Left lobe of liver (tissue), 2 donors: ENCODE measurements at regions not wholly inside any gene's neighbourhood (a gene's known extent, or its start where the extent isn't known, plus 50 kb on each side); places are given as distances from the start of the nearest gene placed in this dataset.
A peak's percentile ranks its signal among the peaks of the same experiment; 100 is the strongest.

Experiments used
- ATAC-seq: fragments of 200-7000 bp; cut with Tn5 transposase; one replicate; pipeline ENCODE4 v1.9.1; 2020; ENCODE audit warnings: mild to moderate bottlenecking, moderate library complexity
- DNase-seq: peaks from one replicate; pipeline ENCODE4 v3.0.0-alpha.2; 2020; ENCODE audit warnings: low spot score
- donor health status: DM: no; HTN: no; CAD: no; lungs with moderate emphysema.
- donor health status: DM: no; HTN: yes; CAD: no.

DNA sequence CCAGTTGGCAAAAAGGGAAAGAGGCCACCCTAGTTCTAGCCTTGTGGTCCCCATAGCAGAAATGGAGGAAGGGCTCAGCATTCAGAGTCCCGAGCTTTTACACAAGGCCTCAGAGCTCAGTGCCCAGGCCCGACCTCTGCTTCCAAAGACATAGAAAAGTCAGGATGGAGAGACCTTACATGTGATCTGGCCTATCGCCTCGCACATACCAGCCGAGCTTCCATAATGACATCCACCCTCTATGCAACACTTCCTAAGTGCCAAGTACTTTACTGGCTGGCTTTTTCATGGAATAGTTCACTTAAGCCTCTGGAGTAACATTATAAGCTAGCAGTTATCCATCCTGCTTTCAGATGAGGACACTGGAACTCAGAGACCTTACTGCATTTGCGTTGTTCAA, 275.9 kb downstream of the FAM43A start:
- no peak for DNase-seq
- no peak for ATAC-seq

DNA sequence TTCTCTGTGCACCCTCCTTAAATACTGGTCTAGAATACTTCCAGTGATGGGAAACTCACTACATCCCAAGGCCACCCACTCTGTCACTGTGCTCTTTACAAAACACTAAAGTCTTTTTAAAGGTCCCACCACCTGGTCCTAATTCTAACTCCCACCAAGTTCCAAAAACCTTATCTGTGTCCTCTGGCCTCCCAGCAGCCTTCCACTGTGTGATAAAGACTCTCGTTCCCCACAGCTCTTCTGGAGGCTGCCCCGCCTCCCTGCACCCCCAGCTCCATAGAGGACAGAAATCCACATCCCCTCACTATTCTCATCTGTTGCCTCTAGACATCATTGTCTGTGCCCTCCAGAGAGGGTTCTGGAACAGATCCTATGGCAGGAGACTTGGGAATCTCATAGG, 276.4 kb downstream of the FAM43A start:
- DNase-seq (no peak), ATAC-seq (no peak)

DNA sequence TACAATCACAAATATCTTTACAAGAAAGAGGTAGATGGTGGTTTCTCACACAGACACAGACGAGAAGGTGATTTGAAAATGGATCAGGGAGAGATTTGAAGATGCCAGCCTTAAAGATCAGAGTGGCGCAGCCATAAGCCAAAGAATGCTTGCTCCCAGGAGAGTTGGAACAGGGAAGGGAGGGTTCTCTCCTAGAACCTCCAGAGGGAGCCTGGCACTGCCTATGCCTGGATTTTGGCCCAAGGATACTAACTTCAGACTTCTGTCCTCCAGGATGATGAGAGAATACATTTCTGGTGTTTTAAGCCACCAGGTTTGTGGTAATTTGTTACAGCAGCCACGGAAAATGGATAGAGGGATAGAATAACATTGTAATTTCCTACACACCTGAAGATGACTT, 279.1 kb downstream of the FAM43A start:
- peak; percentile 5 for DNase-seq
- ATAC-seq: no peak

DNA sequence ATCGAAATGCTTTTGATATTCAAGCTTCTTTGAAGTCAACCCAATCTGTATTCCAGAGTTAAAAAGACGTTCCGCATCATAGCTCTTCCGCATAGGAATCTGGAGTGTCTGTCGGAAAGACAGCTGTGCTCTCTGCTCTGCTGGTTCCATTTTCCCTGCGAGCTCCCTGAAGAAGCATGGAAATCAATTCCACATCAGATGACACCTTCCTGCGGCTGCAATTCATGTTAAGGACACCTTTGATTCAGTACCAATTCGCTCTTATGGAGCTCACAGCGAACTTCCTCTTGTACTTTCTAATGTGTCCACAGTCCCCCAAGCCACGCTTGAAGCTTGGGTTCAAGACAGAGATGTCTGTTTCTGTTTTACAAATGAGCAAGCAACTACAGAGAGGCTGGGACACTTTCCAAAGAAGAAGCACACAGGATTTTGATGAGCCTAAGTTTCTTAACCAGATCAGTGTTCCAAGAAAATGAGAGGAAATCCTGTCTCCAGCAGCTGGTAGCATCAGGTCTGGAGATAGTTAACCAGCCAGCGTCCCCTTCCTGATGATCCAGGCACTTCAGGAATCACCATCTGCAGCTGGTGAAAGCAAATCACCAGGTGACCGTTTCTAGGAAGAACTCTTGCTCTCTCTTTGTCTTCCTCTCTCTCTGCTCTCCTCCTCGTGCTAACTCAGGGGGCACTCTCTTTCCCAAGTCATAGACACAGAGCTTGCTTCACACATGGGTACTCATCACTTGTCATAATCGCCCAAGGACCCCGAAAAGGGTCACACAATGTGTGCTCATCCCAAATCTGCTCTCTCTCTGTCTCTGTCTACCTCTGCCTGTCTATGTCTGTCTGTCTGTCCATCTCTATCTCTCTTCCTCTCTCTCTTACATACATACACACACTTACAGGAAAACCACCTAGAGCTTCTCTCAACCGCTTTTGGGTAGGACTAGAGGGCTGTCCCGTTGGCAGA, 281.8 kb downstream of the FAM43A start:
- DNase-seq (peak; percentile 21), ATAC-seq (no peak)

DNA sequence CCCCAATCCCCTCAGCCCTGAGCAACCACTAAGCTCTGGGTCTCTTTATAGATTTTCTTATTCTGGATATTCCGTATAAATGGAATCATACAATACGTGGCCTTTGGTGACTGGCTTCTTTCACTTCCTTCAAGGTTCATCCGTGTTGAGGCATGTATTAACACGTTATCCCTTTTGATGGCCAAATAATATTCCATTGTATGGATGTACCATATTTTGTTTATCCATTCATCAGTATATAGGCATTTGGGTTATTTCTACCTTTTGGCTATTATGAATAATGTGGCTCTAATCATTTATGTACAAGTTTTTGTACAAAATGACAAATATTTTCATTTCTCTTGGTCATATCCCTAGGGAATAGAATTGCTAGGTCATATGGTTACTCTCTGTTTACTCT, 284.4 kb downstream of the FAM43A start:
- ATAC-seq: no peak
- no peak for DNase-seq

DNA sequence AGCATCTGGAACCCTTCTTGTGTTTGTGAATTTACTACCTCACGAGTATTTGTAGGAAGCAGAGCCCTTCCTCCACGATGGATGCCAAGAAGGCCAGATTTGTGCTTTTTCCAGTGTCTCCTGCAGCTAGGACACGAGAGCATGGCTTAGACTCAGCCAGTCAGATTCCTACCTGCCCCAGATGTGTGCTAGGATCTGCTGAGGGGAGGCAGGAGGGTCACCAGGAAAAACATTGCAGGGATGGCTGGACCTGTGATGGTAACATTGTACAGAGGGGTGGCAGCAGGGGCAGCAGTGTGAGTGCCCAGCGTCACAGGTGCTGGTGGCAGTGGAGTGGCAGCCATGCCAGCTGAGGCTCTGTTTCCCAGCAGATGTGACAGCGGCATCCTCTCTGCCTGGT, 285.3 kb downstream of the FAM43A start:
- DNase-seq: no peak
- ATAC-seq: no peak

DNA sequence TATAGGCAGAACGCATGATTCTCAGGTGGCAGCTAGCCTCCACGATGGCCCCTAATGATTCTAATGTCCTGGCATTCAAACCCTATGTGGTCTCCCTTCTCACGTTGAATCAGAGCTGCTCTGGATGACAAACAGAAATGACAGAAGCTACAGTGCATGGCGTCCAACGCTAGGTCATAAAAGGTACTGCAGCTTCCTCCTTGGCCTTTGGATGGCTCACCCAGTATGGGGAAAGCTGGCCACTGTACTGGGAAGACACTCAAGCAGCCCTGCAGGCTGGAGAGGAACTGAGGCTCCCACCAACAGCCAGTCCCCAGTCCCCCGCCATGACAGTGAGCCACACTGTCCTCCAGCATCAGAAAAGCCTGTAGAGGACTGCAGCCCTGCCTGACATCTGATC, 286.3 kb downstream of the FAM43A start:
- ATAC-seq (no peak), DNase-seq (peak; percentile 31)

DNA sequence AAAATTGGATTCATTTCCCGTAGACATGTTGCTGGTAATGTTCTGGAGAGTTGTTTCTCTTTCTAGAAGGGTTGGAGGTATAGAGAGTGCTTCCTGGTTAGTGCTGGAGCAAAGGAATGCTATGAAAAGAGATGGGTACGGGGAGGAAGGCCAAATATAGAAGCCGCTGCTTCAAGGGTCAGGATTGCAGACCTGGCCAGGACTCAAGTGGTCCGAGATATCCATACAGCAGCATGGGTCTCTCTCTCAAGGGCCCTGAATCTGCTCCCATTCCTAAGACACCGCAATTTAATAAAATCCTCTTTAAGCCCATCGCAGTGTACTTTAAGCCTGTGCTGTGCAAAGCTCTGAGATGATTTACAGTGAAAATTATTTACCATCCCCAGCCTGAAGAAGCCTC, 287.0 kb downstream of the FAM43A start:
- peak; percentile 6 for DNase-seq
- no peak for ATAC-seq

DNA sequence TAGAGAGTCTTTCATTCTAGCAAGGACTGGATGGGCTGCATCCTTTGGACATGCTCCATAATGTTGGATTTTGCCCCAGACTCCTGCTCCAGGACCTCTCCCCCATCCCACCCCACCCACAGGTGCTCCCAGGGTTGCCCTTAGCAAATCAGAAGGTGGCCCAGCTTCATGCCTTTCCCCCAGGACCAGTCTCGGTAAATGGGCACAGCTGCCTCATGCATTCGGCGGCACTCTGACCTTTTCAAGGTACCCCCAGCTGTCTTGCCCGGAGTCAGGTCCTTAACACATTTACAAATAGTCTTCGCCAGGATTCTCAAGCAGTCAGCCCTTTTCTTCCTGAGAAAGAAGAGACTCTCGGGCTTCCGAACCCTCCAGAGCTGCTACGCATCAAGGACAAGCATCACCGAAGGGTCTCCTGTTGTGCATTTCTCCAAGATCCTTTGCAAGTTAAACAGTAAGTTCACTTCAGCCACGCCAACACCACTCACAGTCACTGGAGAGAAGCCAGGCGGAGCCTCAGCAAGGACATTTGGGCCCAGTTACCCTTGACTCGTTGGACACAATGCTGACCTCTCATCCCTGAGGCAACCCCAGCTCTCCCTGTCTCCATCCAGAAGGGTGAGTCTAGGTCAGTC, 287.8 kb downstream of the FAM43A start:
- ATAC-seq: peak; percentile 10
- peak; percentile 41 for DNase-seq

DNA sequence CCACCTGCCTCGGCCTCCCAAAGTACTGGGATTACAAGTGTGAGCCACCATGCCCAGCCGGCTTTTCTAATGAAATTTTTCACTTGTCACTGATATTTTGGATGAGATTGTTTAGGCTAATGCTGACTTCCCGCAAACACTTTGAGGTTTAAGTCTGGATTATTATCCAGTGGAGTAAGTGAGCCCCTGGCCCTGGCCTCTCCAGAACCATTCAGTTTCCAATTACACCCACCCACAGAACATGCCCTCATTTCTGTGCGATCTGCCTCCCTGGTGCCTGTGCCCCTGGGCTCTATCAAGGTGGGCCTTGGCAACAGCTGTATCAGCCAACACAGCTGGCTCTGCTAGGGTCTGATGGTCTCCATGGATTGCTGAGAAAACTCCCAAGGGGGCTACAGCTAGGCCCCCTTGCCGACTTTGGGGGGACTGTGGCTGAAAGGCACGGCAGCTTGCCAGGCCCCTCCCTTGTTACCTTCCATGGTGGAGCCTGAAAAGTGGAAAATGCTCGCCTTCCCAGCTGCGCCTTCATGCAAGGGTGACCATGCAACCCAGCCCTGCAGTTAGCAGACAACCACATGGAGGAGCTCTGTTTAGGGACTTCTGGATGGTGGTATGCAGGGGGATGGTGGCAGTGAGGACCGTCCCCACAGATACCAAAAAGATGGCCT, 288.9 kb downstream of the FAM43A start:
- ATAC-seq: no peak
- peak; percentile 28 for DNase-seq

DNA sequence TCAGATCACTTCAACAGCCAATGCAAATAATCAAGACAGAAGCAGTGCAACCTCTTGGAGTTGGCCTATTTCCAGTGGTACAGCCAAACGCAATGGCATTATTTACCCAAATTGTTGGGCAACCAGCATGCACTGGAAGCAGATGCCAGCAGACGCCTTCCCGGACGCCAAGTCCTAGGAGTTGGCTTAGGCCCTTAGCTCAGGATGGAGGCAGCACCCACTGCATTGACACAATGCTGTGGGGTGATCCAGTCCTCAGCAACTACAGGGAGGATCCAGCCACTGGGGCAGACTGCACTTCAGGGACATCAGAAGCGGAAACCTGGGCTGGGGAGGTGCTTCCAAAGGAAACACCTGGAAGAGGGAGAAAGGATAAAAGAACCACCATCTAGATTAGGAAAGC, 290.4 kb downstream of the FAM43A start:
- ATAC-seq: peak; percentile 89
- peak; percentile 85 for DNase-seq

DNA sequence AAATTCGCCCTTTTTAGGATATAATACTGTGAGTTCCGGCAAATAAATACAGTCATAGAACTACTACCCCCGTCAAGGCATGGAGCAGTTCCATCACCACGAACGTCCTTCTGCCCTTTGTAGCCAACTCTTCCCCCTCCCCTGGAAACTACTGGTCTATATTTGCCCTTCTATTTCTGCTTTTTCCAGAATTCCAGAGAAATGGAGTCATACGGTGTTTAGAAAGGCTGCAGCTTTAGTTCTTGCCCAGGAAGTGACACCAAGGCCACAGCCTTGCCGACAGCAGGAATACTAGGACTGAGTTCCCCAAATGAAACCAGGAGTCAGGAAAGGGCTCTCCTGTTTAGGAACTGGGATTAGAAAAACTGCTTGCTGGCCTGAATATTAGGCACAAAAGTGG, 291.2 kb downstream of the FAM43A start:
- ATAC-seq: no peak
- no peak for DNase-seq

DNA sequence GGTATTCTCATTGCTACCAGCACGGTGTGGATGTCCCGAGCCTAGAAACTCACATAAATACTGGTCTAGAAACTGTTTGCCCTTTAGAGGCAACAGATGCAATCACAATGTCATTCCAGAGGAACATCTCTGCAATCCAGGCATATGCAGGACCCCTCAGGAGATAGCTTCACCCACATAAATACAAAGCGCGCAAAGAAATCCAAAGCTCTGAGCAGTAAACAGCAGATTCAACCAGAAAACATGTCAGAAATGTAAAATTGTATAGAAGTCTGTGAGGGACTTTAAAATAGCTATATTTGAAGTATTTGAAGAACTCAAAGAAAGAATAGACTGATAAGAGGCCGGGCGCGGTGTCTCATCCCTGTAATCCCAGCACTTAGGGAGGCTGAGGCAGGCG, 291.7 kb downstream of the FAM43A start:
- DNase-seq (peak; percentile 11), ATAC-seq (no peak)

DNA sequence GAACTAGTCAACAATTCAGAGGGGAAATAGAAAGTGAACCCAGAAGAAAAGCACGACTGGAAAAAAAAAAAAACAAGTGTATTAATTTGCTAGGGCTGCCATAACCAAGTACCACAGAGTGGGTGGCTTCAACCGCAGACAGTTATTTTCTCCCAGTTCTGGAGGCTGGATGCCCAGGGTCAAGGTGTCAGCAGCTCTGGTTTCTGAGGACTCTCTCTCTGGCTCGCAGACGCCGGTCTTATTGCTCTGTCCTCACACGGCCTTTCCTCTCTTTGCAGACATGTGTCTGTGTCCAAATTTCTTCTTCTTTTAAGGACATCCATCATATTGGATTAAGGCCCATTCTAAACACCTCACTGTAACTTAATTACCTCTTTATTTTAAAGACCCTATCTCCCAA, 291.8 kb downstream of the XXYLT1 start:
- no peak for ATAC-seq
- DNase-seq: peak; percentile 15

DNA sequence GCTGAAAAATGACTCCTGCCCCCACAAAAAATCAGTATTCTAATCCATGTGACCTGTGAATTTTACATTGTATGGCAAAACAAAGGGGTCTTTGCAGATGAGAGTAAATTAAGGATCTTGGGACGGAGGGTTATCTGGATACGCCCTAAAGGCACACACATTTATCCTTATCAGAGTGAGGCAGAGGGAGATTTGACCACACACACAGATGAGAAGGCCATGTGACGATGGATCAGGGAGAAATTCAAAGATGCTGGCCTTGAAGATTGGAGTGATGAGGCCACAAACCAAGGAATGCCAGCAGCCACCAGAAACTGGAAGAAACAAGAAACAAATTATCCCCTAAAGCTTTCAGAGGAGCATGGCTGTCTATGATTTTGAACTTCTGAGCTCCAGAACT, 288.5 kb downstream of the XXYLT1 start:
- ATAC-seq (no peak), DNase-seq (no peak)

DNA sequence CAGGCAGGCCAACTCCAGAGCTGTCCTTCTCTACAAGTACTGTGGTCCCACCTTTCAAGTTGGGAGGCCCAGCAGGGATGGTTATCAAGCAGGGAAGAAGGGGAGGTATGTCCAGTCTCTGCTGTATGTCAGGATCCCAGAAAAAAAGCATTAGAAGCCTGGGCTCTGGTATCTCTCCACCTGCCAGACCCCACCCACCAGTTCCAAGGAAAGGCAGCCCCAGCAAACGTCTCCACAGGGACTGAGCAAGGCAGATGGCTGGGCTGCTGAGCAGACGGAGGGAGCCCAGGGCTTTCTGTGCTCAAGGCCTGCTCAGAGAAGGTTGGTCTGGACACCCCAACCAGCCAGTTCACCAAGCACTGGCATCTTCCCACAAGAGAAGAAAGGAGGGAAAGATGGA, 287.8 kb downstream of the XXYLT1 start:
- no peak for ATAC-seq
- peak; percentile 18 for DNase-seq

DNA sequence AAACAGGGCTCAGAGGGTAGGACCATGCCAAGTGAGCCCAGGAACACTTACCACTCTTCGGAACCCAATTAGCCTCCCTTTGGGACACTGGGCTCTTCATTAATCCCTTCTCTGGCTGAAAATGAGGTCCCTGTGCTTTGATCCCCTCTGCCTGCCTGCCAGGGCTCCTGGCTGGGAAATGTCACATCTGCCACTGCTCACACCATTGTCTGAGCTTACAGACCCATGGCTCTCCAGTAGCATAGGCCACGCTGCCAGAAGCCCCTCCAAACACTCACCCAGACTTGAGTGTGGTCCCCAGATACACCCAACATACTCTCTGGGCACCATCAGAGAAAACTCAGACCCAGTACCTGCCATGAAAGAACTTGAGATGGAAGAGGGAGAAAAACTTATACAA, 287.3 kb downstream of the XXYLT1 start:
- DNase-seq (peak; percentile 18), ATAC-seq (no peak)

DNA sequence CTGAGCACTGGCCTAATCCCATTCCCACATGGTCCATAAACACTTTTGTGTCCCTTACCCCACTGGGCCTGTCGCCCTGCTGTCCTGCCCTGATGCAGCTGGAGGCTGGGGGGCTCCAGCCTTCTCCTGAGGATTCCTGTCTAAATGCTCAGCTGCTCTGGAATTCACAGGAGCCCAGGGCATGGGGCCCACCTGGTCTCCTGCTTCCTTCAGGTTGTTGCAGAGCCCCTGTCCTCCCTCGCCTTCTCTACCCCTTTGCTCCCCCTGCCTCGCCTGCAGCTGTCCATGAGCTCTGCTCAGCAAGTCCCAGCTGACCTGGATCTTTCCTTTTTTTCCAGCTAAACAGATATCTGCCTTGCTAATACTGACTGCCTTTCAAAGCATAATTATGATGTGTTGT, 286.9 kb downstream of the XXYLT1 start:
- ATAC-seq: no peak
- DNase-seq: peak; percentile 15

DNA sequence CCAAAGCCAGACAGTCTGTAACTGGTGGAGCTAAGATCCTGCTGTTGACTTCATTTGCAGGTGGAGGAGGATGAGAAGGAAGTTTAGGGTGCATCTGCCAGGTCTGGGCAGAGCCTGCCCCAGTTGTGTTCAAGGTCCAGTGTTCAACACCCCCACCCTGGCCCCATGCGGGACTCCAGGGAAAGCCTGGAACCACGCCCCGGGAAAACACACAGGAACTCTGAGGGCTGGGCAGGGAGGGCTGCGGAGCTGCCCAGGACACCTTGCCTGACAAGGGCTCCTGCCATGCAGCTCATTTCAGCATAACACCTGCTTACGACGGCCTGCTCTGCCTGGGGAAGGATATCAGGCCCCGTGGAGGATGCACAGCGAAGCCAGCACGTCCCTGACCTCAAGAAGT, 286.3 kb downstream of the XXYLT1 start:
- ATAC-seq: no peak
- DNase-seq: peak; percentile 45

DNA sequence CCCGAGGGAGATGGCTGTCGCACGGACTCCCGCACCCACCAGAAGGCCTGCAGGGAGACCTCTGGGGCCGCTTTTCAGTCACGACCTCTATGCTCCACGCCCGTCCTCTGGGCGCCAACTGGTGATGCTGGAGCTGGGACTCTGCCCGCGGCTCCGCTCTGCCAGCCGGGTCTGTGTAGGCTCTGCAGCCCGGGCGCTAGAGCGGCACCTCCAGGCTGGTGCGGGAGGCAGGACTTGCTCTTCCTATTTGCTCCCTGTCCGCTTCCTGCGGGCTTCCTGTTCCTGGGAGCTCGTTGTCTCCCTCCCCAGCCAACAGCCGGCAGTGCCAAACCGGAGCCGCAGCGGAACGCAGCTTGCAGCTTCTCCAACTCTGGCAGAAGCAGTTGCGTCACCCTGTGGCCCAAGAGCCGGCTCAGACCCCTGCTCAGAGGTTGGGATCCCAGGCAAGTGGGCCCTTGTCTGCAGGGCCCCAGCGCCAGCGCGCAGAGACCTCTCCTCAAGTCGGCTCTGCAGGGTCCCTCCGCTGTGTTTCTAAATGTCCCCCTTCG, 285.9 kb downstream of the XXYLT1 start:
- DNase-seq: peak; percentile 77
- peak; percentile 96 for ATAC-seq

DNA sequence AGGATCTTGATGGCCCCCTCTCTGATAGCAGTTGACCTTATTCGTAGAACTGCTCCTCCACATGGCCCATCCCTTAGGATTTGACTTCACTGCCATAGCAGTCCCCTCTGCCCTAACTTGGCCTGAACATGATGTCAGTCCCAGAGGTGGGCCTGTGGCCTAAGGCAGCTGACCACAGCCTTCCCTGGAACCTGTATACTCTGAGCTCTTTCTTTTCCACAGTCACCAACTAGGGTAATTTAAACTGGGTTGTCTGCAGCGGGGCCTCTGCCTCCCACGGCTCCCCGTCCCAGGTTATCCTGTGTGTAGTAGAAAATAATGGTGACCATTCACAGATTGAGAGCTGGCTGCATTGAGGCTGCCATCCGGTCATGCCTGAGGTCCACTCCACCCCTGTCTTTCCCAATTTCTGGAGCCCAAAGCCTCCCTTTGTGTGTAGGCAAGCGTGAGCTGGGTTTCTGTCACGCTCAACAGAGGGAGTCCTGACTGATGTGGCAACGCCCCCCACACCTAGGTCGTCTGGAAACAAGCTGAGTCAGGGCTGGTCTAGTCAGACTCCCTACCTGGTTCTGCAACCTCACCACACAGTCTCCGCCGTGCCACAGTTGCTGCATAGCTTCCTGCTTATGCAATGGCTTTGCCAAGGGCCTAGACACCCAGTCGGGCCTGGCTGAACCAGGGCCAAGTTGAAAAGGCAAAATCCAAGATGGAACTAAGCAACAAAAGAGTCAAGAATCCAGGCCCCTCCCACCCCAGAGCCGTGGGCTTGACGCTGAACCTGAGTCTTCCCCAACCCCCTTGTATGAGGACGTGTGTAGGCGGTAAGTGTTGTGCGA, 284.5 kb downstream of the XXYLT1 start:
- DNase-seq: peak; percentile 48
- no peak for ATAC-seq
